Lung (tissue), 11 donors: ENCODE measurements at regions not wholly inside any gene's neighbourhood (a gene's known extent, or its start where the extent isn't known, plus 50 kb on each side); places are given as distances from the start of the nearest gene placed in this dataset.
A peak's percentile ranks its signal among the peaks of the same experiment; 100 is the strongest.
"Not testable (repeated sequence)": the region's sequence is repeated elsewhere in the genome, so short reads cannot be mapped to it uniquely, and the experiment has no call there.

Experiments used
- ATAC-seq: fragments of 200-7000 bp; cut with Tn5 transposase; one replicate; pipeline ENCODE4 v1.9.1; 2020; ENCODE audit warnings: moderate number of reproducible peaks; ENCODE audit not compliant: insufficient read depth, low FRiP score
- DNase-seq, 3 donors: peaks; one replicate each; pipeline ENCODE4 v3.0.0-alpha.2; 2013 to 2017
- H3K27ac ChIP-seq, 2 donors: one replicate each; pipeline ENCODE4 v1.5.1; 2013; ENCODE audit warnings: mild to moderate bottlenecking in 2 of 2, moderate library complexity in 2 of 2, control low read depth in 1 of 2, inconsistent platforms in 1 of 2, low read depth in 1 of 2, low read length in 1 of 2
- H3K27me3 ChIP-seq, 3 donors: one replicate each; pipeline ENCODE4 v1.5.1; 2013; ENCODE audit warnings: low read length in 2 of 3; ENCODE audit not compliant: control insufficient read depth in 3 of 3, insufficient read depth in 3 of 3
- H3K36me3 ChIP-seq, 4 donors: one replicate each; pipeline ENCODE4 v1.5.1; 2013; ENCODE audit warnings: low read length in 4 of 4, mild to moderate bottlenecking in 1 of 4, moderate library complexity in 1 of 4; ENCODE audit not compliant: control insufficient read depth in 4 of 4, insufficient read depth in 4 of 4
- H3K4me1 ChIP-seq, 5 donors: one replicate each; pipeline ENCODE4 v1.5.1; 2013; ENCODE audit warnings: low read length in 5 of 5, mild to moderate bottlenecking in 2 of 5, moderate library complexity in 1 of 5; ENCODE audit not compliant: control insufficient read depth in 5 of 5, insufficient read depth in 5 of 5
- H3K4me3 ChIP-seq: one replicate; pipeline ENCODE4 v1.5.1; 2013; ENCODE audit warnings: mild to moderate bottlenecking, control low read depth, moderate library complexity
- H3K9ac ChIP-seq, 2 donors: one replicate each; pipeline ENCODE4 v1.5.1; 2013; ENCODE audit warnings: low read length in 2 of 2, control low read depth in 1 of 2; ENCODE audit not compliant: insufficient read depth in 1 of 2
- H3K9me3 ChIP-seq, 4 donors: one replicate each; pipeline ENCODE4 v1.5.1; 2013; ENCODE audit warnings: low read length in 3 of 4, mild to moderate bottlenecking in 1 of 4, moderate library complexity in 1 of 4; ENCODE audit not compliant: control insufficient read depth in 4 of 4, insufficient read depth in 3 of 4
- CTCF ChIP-seq: IDR thresholded peaks from 2 replicates; pipeline ENCODE4 v1.5.1; 2012; ENCODE audit warnings: mild to moderate bottlenecking; ENCODE audit errors: control extremely low read depth, extremely low read depth
- WGBS, 2 donors: extraction: QIAGEN DNeasy Blood & Tissue Kit; methylation state at CpG; one replicate each; pipeline ENCODE4 v1.1.7; 2013; 5-methylcytosine and 5-hydroxymethylcytosine counted together
- donor health status: control.
- donor health status: control.
- donor health status: Bipolar disorder and iron deficiency.
- donor health status: healthy.
- donor health status: DM: yes; HTN: yes; CAD: no.

GRCh38 chr9:111096051-111096450 lies 57.8 kb upstream of the LPAR1 start:
- Histone ChIP-seq H3K9ac (no peak overlapping the region), H3K4me1 (peaks cover 0 to 8% (median 3%) of the 10 kb centered on the region in 5 donors), H3K36me3 (no peaks in the 10 kb centered on the region), H3K4me3 (no peak overlapping the region), H3K27me3 (no peaks in the 10 kb centered on the region), H3K9me3 (no peaks in the 10 kb centered on the region), H3K27ac (no peak overlapping the region)
- 86 to 94% methylated on average over 3 of the region's 3 CpGs for WGBS, 2 donors
- DNase-seq (no peak), ATAC-seq (no peak)
- TF ChIP-seq CTCF = no peak

GRCh38 chr9:111095441-111095840 lies 57.2 kb upstream of the LPAR1 start:
- no peak for ATAC-seq
- peak; percentile 69 to 90 (median 86) for DNase-seq
- WGBS, 2 donors = 47 to 66% methylated on average over 4 of the region's 4 CpGs

GRCh38 chr9:111094958-111095357 lies 56.7 kb upstream of the LPAR1 start:
- ATAC-seq (no peak), DNase-seq (peak in 1 of 3 donors; percentile 18)
- Histone ChIP-seq H3K4me3 (no peak overlapping the region), H3K27me3 (no peaks in the 10 kb centered on the region), H3K4me1 (peaks cover 0 to 8% (median 3%) of the 10 kb centered on the region in 5 donors), H3K27ac (no peak overlapping the region), H3K36me3 (no peaks in the 10 kb centered on the region), H3K9ac (no peak overlapping the region), H3K9me3 (no peaks in the 10 kb centered on the region)
- no peak for TF ChIP-seq CTCF

More at GRCh38 chr9:111095441-111095840, 57.2 kb upstream of the LPAR1 start:
- no peak overlapping the region for H3K9ac ChIP-seq
- no peak overlapping the region for H3K27ac ChIP-seq
- no peaks in the 10 kb centered on the region for H3K36me3 ChIP-seq
- H3K4me3 ChIP-seq = no peak overlapping the region
- no peaks in the 10 kb centered on the region for H3K27me3 ChIP-seq
- H3K9me3 ChIP-seq = no peaks in the 10 kb centered on the region
- H3K4me1 ChIP-seq = peaks cover 0 to 8% (median 3%) of the 10 kb centered on the region in 5 donors
- TF ChIP-seq CTCF = no peak

GRCh38 chr9:111094433-111094924 lies 56.2 kb upstream of the LPAR1 start:
- Histone ChIP-seq H3K9me3 (no peaks in the 10 kb centered on the region), H3K4me3 (no peak overlapping the region), H3K27ac (peak overlapping the region in 1 of 2 donors; percentile 14), H3K4me1 (peaks cover 0 to 8% (median 3%) of the 10 kb centered on the region in 5 donors), H3K27me3 (no peaks in the 10 kb centered on the region), H3K9ac (no peak overlapping the region), H3K36me3 (no peaks in the 10 kb centered on the region)
- ATAC-seq (peak; percentile 58), DNase-seq (peak in 2 of 3 donors; percentile 29 to 36)
- 24 to 31% methylated on average over 2 of the region's 2 CpGs for WGBS, 2 donors
- no peak for TF ChIP-seq CTCF

- H3K9me3 ChIP-seq, H3K36me3 ChIP-seq, ATAC-seq, DNase-seq, H3K9ac ChIP-seq, H3K4me3 ChIP-seq, H3K4me1 ChIP-seq, H3K27ac ChIP-seq, H3K27me3 ChIP-seq: not testable (repeated sequence)
- WGBS, 2 donors = 97 to 100% methylated on average over 1 of the region's 1 CpG
Measured at GRCh38 chr9:111092167-111092566, 53.9 kb upstream of the LPAR1 start.
